C1 segment of cervical spinal cord (tissue), 14 donors: ENCODE measurements at regions not wholly inside any gene's neighbourhood (a gene's known extent, or its start where the extent isn't known, plus 50 kb on each side); places are given as distances from the start of the nearest gene placed in this dataset.
"Not testable (repeated sequence)": the region's sequence is repeated elsewhere in the genome, so short reads cannot be mapped to it uniquely, and the experiment has no call there.

Source experiments
- DNase-seq, 14 donors: peaks; one replicate each; lab custom pipeline; 2025; lab: John Stamatoyannopoulos, UW

GRCh38 chr11:37343290-37343689, 745.3 kb upstream of the RAG2 start:
- no peak for DNase-seq

- no peak for DNase-seq
These were observed 738.4 kb upstream of the RAG2 start for GRCh38 chr11:37336401-37336800.

- no peak for DNase-seq
These were observed 735.3 kb upstream of the RAG2 start for GRCh38 chr11:37333345-37333744.

GRCh38 chr11:37323843-37324242, 725.8 kb upstream of the RAG2 start:
- no peak for DNase-seq

GRCh38 chr11:37322333-37323194, 724.5 kb upstream of the RAG2 start:
- DNase-seq = no peak

GRCh38 chr11:37320921-37321320, 722.9 kb upstream of the RAG2 start:
- DNase-seq = no peak

- no peak for DNase-seq
These were observed 719.8 kb upstream of the RAG2 start for GRCh38 chr11:37317803-37318202.

GRCh38 chr11:37313266-37313665, 715.2 kb upstream of the RAG2 start:
- no peak for DNase-seq

GRCh38 chr11:37306563-37306962, 708.5 kb upstream of the RAG2 start:
- no peak for DNase-seq

GRCh38 chr11:37301405-37301804, 703.4 kb upstream of the RAG2 start:
- DNase-seq = not testable (repeated sequence)

GRCh38 chr11:37298173-37298572, 700.1 kb upstream of the RAG2 start:
- DNase-seq = no peak

GRCh38 chr11:37286890-37287289, 688.9 kb upstream of the RAG2 start:
- DNase-seq = no peak

- DNase-seq = no peak
These were observed 684.3 kb upstream of the RAG2 start for GRCh38 chr11:37282367-37282766.

GRCh38 chr11:37280200-37280599, 682.2 kb upstream of the RAG2 start:
- no peak for DNase-seq

GRCh38 chr11:37277896-37278465, 679.9 kb upstream of the RAG2 start:
- no peak for DNase-seq

GRCh38 chr11:37264783-37265182, 666.7 kb upstream of the RAG2 start:
- no peak for DNase-seq

GRCh38 chr11:37264060-37264459, 666.0 kb upstream of the RAG2 start:
- DNase-seq = no peak

GRCh38 chr11:37263467-37263866, 665.4 kb upstream of the RAG2 start:
- not testable (repeated sequence) for DNase-seq

- no peak for DNase-seq
These were observed 661.7 kb upstream of the RAG2 start for GRCh38 chr11:37259734-37260133.

GRCh38 chr11:37248145-37248544, 650.1 kb upstream of the RAG2 start:
- no peak for DNase-seq

- DNase-seq = not testable (repeated sequence)
These were observed 648.1 kb upstream of the RAG2 start for GRCh38 chr11:37246092-37246491.

GRCh38 chr11:37230865-37231264, 632.8 kb upstream of the RAG2 start:
- DNase-seq = no peak

- DNase-seq = no peak
These were observed 625.9 kb upstream of the RAG2 start for GRCh38 chr11:37223962-37224361.
